ENCODE measurements at regions not wholly inside any gene's neighbourhood (a gene's known extent, or its start where the extent isn't known, plus 50 kb on each side); places are given as distances from the start of the nearest gene placed in this dataset.

- H3K4me3 ChIP-seq (ENCODE audit: low read depth, low read length) = no peak overlapping the region
- TF ChIP-seq, protein P1, sequence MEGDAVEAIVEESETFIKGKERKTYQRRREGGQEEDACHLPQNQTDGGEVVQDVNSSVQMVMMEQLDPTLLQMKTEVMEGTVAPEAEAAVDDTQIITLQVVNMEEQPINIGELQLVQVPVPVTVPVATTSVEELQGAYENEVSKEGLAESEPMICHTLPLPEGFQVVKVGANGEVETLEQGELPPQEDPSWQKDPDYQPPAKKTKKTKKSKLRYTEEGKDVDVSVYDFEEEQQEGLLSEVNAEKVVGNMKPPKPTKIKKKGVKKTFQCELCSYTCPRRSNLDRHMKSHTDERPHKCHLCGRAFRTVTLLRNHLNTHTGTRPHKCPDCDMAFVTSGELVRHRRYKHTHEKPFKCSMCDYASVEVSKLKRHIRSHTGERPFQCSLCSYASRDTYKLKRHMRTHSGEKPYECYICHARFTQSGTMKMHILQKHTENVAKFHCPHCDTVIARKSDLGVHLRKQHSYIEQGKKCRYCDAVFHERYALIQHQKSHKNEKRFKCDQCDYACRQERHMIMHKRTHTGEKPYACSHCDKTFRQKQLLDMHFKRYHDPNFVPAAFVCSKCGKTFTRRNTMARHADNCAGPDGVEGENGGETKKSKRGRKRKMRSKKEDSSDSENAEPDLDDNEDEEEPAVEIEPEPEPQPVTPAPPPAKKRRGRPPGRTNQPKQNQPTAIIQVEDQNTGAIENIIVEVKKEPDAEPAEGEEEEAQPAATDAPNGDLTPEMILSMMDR (IDR thresholded peaks at IDR 0.05; ENCODE audit: insufficient read depth, low read depth, low read length) = no peak
- no peak for DNase-seq (ENCODE audit: low read depth)
Measured at GRCh38 chr1:228899421-228899956, 164.2 kb downstream of the RHOU start.

DNA sequence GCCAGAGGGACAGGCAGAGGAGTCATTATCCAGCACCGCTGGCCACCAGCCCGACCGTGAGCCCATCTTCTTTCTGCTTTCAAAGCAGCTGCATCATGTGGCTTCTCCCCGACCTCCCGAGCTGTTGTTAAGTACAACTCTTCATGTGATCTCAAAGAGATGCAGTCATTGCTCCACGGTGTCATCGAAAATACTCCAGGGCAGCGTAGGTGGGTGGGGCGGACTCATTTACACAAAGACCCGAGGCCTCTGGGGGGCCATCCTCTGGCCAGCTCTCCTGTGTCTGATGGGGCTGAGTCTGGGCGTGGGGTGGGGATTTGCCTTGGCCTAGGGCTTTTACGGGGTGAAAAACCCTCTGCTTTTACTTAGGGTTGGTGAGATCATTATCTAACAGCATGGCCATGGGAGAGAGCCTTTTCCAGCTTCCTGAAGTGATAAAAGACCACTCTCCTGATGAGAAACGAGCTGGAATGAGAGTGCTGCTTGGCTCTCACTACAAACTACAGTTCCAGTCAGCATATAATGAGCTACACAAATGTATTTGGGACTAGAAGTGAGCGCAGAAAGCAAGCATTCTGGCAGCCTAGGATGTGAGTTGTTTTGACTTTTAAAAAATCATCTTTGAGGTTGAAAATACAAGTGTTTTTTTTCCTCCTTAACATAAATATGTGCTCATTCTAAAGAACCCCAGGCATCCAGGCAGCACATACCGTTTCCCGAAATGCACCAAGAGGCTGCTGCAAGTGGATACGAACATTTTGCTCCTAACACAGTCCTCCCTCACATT lies 165.0 kb downstream of the RHOU start:
- DNase-seq (ENCODE audit: low read depth) = peak; percentile 74
- H3K4me3 ChIP-seq (ENCODE audit: low read depth, low read length) = no peak overlapping the region
- TF ChIP-seq, protein P1 (IDR thresholded peaks at IDR 0.05; ENCODE audit: insufficient read depth, low read depth, low read length) = no peak

GRCh38 chr1:228900886-228901392 lies 165.7 kb downstream of the RHOU start:
- DNase-seq (ENCODE audit: low read depth) = no peak
- TF ChIP-seq, protein P1 (IDR thresholded peaks at IDR 0.05; ENCODE audit: insufficient read depth, low read depth, low read length) = no peak
- H3K4me3 ChIP-seq (ENCODE audit: low read depth, low read length) = no peak overlapping the region

- TF ChIP-seq, protein P1 (IDR thresholded peaks at IDR 0.05; ENCODE audit: insufficient read depth, low read depth, low read length) = no peak
- DNase-seq (ENCODE audit: low read depth) = no peak
- H3K4me3 ChIP-seq (ENCODE audit: low read depth, low read length) = no peak overlapping the region
Measured at GRCh38 chr1:228901936-228902681, 166.8 kb downstream of the RHOU start.

DNA sequence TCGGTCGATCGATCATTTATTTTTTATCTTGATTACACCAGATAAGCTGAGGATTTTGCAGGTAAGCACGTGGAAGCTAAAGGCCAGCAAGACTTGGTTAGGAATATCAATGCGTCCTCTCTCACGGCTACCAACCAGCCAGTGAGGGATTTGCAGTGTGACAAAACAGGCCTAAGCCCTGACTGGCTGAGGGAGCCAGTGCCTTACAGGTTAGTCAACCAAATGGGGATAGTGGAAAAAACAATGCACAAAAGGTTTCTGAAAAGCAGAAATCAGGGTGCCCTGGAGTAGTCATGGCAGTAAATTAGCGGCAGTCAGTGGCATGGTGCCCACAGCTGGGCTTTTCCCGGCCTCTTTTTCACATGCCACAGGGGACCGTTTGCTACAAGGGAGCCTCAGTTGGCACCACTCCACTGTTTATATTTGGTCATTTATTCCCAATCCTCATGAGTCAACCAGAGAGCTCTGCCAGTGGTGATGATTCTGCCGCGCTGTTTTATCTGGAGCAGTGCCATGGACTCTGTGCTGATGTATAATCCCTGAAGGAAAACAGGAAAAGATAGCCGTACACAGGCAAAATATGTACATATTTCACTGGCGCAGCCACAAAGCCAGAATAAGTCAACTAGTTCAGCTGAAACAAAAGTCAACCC lies 167.6 kb downstream of the RHOU start:
- TF ChIP-seq, protein P1 (IDR thresholded peaks at IDR 0.05; ENCODE audit: insufficient read depth, low read depth, low read length) = no peak

GRCh38 chr1:228903434-228904071 lies 168.3 kb downstream of the RHOU start:
- peak; percentile 19 for DNase-seq (ENCODE audit: low read depth)
- no peak overlapping the region for H3K4me3 ChIP-seq (ENCODE audit: low read depth, low read length)
- TF ChIP-seq, protein P1 (IDR thresholded peaks at IDR 0.05; ENCODE audit: insufficient read depth, low read depth, low read length) = no peak

More for the DNA sequence above, 167.6 kb downstream of the RHOU start:
- peak; percentile 99 for DNase-seq (ENCODE audit: low read depth)
- H3K4me3 ChIP-seq (ENCODE audit: low read depth, low read length) = no peak overlapping the region
